ENCODE measurements at regions not wholly inside any gene's neighbourhood (a gene's known extent, or its start where the extent isn't known, plus 50 kb on each side); places are given as distances from the start of the nearest gene placed in this dataset.

GRCh38 chr2:128589681-128590080, 271.0 kb upstream of the HS6ST1 start:
- no peak for TF ChIP-seq CTCF (conservative IDR thresholded peaks at IDR 0.05; ENCODE audit: low read depth, low read length)
- DNase-seq (ENCODE audit: low read depth): no peak
- no peak overlapping the region for H3K4me3 ChIP-seq (ENCODE audit: low read depth, low read length)

- no peak overlapping the region for H3K4me3 ChIP-seq (ENCODE audit: low read depth, low read length)
- TF ChIP-seq CTCF (conservative IDR thresholded peaks at IDR 0.05; ENCODE audit: low read depth, low read length): no peak
- DNase-seq (ENCODE audit: low read depth): no peak
These were observed 271.8 kb upstream of the HS6ST1 start for GRCh38 chr2:128590309-128591021.

GRCh38 chr2:128591022-128591860, 272.6 kb upstream of the HS6ST1 start:
- H3K4me3 ChIP-seq (ENCODE audit: low read depth, low read length): no peak overlapping the region
- no peak for DNase-seq (ENCODE audit: low read depth)
- no peak for TF ChIP-seq CTCF (conservative IDR thresholded peaks at IDR 0.05; ENCODE audit: low read depth, low read length)

- no peak for DNase-seq (ENCODE audit: low read depth)
- no peak for TF ChIP-seq CTCF (conservative IDR thresholded peaks at IDR 0.05; ENCODE audit: low read depth, low read length)
- H3K4me3 ChIP-seq (ENCODE audit: low read depth, low read length): no peak overlapping the region
These were observed 273.5 kb upstream of the HS6ST1 start for GRCh38 chr2:128591861-128592822.

- TF ChIP-seq CTCF (conservative IDR thresholded peaks at IDR 0.05; ENCODE audit: low read depth, low read length): no peak
- H3K4me3 ChIP-seq (ENCODE audit: low read depth, low read length): no peak overlapping the region
- no peak for DNase-seq (ENCODE audit: low read depth)
These were observed 274.8 kb upstream of the HS6ST1 start for GRCh38 chr2:128593518-128593878.

GRCh38 chr2:128593879-128594650, 275.4 kb upstream of the HS6ST1 start:
- TF ChIP-seq CTCF (conservative IDR thresholded peaks at IDR 0.05; ENCODE audit: low read depth, low read length): no peak
- DNase-seq (ENCODE audit: low read depth): peak; percentile 37
- H3K4me3 ChIP-seq (ENCODE audit: low read depth, low read length): no peak overlapping the region
